Bone marrow (tissue), 2 donors: ENCODE measurements at regions not wholly inside any gene's neighbourhood (a gene's known extent, or its start where the extent isn't known, plus 50 kb on each side); places are given as distances from the start of the nearest gene placed in this dataset.
A peak's percentile ranks its signal among the peaks of the same experiment; 100 is the strongest.
"Not testable (repeated sequence)": the region's sequence is repeated elsewhere in the genome, so short reads cannot be mapped to it uniquely, and the experiment has no call there.

Source experiments
- DNase-seq, 2 donors: peaks; one replicate each; lab custom pipeline; 2025; lab: John Stamatoyannopoulos, UW

- DNase-seq = no peak
Measured at GRCh38 chr4:138437263-138437851, 195.2 kb upstream of the SLC7A11 start.

- not testable (repeated sequence) for DNase-seq
Measured at GRCh38 chr4:138435733-138436132, 193.6 kb upstream of the SLC7A11 start.

- not testable (repeated sequence) for DNase-seq
Measured at GRCh38 chr4:138435046-138435445, 192.9 kb upstream of the SLC7A11 start.

GRCh38 chr4:138428611-138429010, 186.5 kb upstream of the SLC7A11 start:
- no peak for DNase-seq

- no peak for DNase-seq
Measured at GRCh38 chr4:138426786-138427185, 184.6 kb upstream of the SLC7A11 start.

- DNase-seq = no peak
Measured at GRCh38 chr4:138420471-138420870, 178.3 kb upstream of the SLC7A11 start.

GRCh38 chr4:138414202-138414601, 172.1 kb upstream of the SLC7A11 start:
- no peak for DNase-seq

- DNase-seq = no peak
Measured at GRCh38 chr4:138413273-138413672, 171.1 kb upstream of the SLC7A11 start.

GRCh38 chr4:138412847-138413246, 170.7 kb upstream of the SLC7A11 start:
- no peak for DNase-seq

GRCh38 chr4:138410266-138410665, 168.1 kb upstream of the SLC7A11 start:
- DNase-seq = no peak

GRCh38 chr4:138409670-138410069, 167.5 kb upstream of the SLC7A11 start:
- DNase-seq = no peak

GRCh38 chr4:138408758-138409157, 166.6 kb upstream of the SLC7A11 start:
- no peak for DNase-seq

- no peak for DNase-seq
Measured at GRCh38 chr4:138407329-138407728, 165.2 kb upstream of the SLC7A11 start.

- DNase-seq = no peak
Measured at GRCh38 chr4:138406876-138407275, 164.7 kb upstream of the SLC7A11 start.

- peak in 1 of 2 donors; percentile 59 for DNase-seq
Measured at GRCh38 chr4:138405934-138406567, 163.9 kb upstream of the SLC7A11 start.

GRCh38 chr4:138405466-138405891, 163.3 kb upstream of the SLC7A11 start:
- DNase-seq = no peak

GRCh38 chr4:138404801-138405200, 162.7 kb upstream of the SLC7A11 start:
- DNase-seq = no peak

- no peak for DNase-seq
Measured at GRCh38 chr4:138404251-138404650, 162.1 kb upstream of the SLC7A11 start.

GRCh38 chr4:138401334-138401733, 159.2 kb upstream of the SLC7A11 start:
- no peak for DNase-seq

GRCh38 chr4:138400543-138400942, 158.4 kb upstream of the SLC7A11 start:
- no peak for DNase-seq

- DNase-seq = no peak
Measured at GRCh38 chr4:138400066-138400465, 157.9 kb upstream of the SLC7A11 start.

GRCh38 chr4:138399081-138399480, 156.9 kb upstream of the SLC7A11 start:
- no peak for DNase-seq

GRCh38 chr4:138398322-138398721, 156.2 kb upstream of the SLC7A11 start:
- no peak for DNase-seq
